H1 (cell line): ENCODE measurements at regions not wholly inside any gene's neighbourhood (a gene's known extent, or its start where the extent isn't known, plus 50 kb on each side); places are given as distances from the start of the nearest gene placed in this dataset.

Experiments used
- CTCF ChIA-PET: fragments of 300-600 bp; sonication (Branson Sonifier 250); formaldehyde crosslinking; loops from one replicate; lab custom pipeline; 2021; ENCODE audit not compliant: partially characterized antibody; lab: Charles Lee
- POLR2A ChIA-PET: fragments of 300-600 bp; sonication (Branson Sonifier 250); formaldehyde crosslinking; loops from one replicate; lab custom pipeline; 2021; ENCODE audit warnings: inconsistent platforms; ENCODE audit not compliant: partially characterized antibody; lab: Charles Lee
- DNase-seq, 2 experiments: peaks; one replicate each; pipeline versions ENCODE4 v3.0.0 to v3.0.0-alpha.2; 2010 to 2022; ENCODE audit warnings: low spot score in 2 of 2, low read depth in 1 of 2, mixed read lengths in 1 of 2
- FAIRE-seq: peaks from 2 replicates; lab custom pipeline; 2011; peaks lifted over from hg19 to GRCh38; lab: Jason Lieb, UNC
- H2AFZ ChIP-seq: 2 replicates; pipeline ENCODE4 v1.8.1; 2012; ENCODE audit warnings: low read length, inconsistent platforms
- H2AK5ac ChIP-seq: 2 replicates; pipeline ENCODE4 v1.6.1; 2013; ENCODE audit warnings: low read depth, low read length
- H2BK120ac ChIP-seq: replicated peaks from 2 replicates; pipeline ENCODE3; 2013; ENCODE audit warnings: low read depth, low read length, inconsistent platforms
- H2BK12ac ChIP-seq: 2 replicates; pipeline ENCODE4 v1.6.1; 2013; ENCODE audit warnings: low read depth, low read length
- H2BK15ac ChIP-seq: 2 replicates; pipeline ENCODE4 v1.6.1; 2013; ENCODE audit warnings: low read length
- H2BK20ac ChIP-seq: 2 replicates; pipeline ENCODE4 v1.6.1; 2013; ENCODE audit warnings: low read length
- H2BK5ac ChIP-seq: 2 replicates; pipeline ENCODE4 v1.6.1; 2013; ENCODE audit warnings: low read depth, low read length
- H3K14ac ChIP-seq: 2 replicates; pipeline ENCODE4 v1.6.1; 2013; ENCODE audit warnings: inconsistent platforms; ENCODE audit not compliant: insufficient read length
- H3K18ac ChIP-seq: 2 replicates; pipeline ENCODE4 v1.6.1; 2013; ENCODE audit warnings: low read length; ENCODE audit errors: extremely low read depth
- H3K23ac ChIP-seq: 2 replicates; pipeline ENCODE4 v1.6.1; 2013; ENCODE audit warnings: inconsistent platforms; ENCODE audit not compliant: insufficient read length
- H3K23me2 ChIP-seq: 2 replicates; pipeline ENCODE4 v1.6.1; 2013; ENCODE audit warnings: low read depth, low read length
- H3K27ac ChIP-seq: 2 replicates; pipeline ENCODE4 v1.6.1; 2011; ENCODE audit warnings: low read depth, low read length, inconsistent platforms
- H3K27me3 ChIP-seq, 4 experiments: replicated peaks in 1 of 4; 1 replicate in 1 of 4; 2 replicates in 3 of 4; pipeline versions ENCODE4 v1.6.1 to v1.8.1; 2011 to 2013; ENCODE audit warnings: low read length in 3 of 4, mild to moderate bottlenecking in 3 of 4, inconsistent platforms in 2 of 4, mixed read lengths in 2 of 4, moderate library complexity in 1 of 4; ENCODE audit not compliant: control insufficient read depth in 3 of 4, insufficient read depth in 3 of 4; ENCODE audit errors: extremely low read depth in 1 of 4
- H3K36me3 ChIP-seq, 4 experiments: 2 replicates each; pipeline versions ENCODE4 v1.6.1 to v1.8.1; 2011 to 2013; ENCODE audit warnings: mild to moderate bottlenecking in 4 of 4, low read length in 3 of 4, moderate library complexity in 2 of 4, control low read depth in 1 of 4, inconsistent platforms in 1 of 4; ENCODE audit not compliant: insufficient read depth in 4 of 4, control insufficient read depth in 2 of 4
- H3K4ac ChIP-seq: replicated peaks from 2 replicates; pipeline ENCODE3; 2013; ENCODE audit warnings: low read length, low read depth, mixed read lengths, inconsistent platforms; ENCODE audit not compliant: insufficient read length
- H3K4me1 ChIP-seq, 4 experiments: replicated peaks in 1 of 4; 1 replicate in 1 of 4; 2 replicates in 3 of 4; pipeline versions ENCODE4 v1.6.1 to v1.8.1; 2011 to 2013; ENCODE audit warnings: low read length in 3 of 4, inconsistent platforms in 2 of 4, mixed read lengths in 1 of 4; ENCODE audit not compliant: insufficient read depth in 4 of 4, control insufficient read depth in 3 of 4
- H3K4me2 ChIP-seq, 2 experiments: 2 replicates each; pipeline versions ENCODE4 v1.6.1 to v1.8.1; 2011 to 2013; ENCODE audit warnings: low read depth in 2 of 2, low read length in 2 of 2, control low read depth in 1 of 2, inconsistent platforms in 1 of 2, mild to moderate bottlenecking in 1 of 2; ENCODE audit not compliant: insufficient read depth in 1 of 2
- H3K4me3 ChIP-seq, 4 experiments: fragments of 200-600, 300-600 bp in 1 of 4; sonication (generic), shearing (Covaris generic), sonication (Bioruptor Twin) in 1 of 4; 2 replicates each; pipeline versions ENCODE4 v1.5.1 to v1.8.1; 2011 to 2016; ENCODE audit warnings: low read length in 4 of 4, low read depth in 3 of 4, control low read depth in 2 of 4, inconsistent platforms in 2 of 4, mild to moderate bottlenecking in 2 of 4, mixed read lengths in 1 of 4, moderate library complexity in 1 of 4; ENCODE audit not compliant: insufficient read depth in 2 of 4; ENCODE audit errors: extremely low read depth in 1 of 4
- H3K56ac ChIP-seq: replicated peaks from 2 replicates; pipeline ENCODE3; 2013; ENCODE audit warnings: low read depth, mild to moderate bottlenecking, mixed read lengths, low read length, inconsistent platforms; ENCODE audit not compliant: insufficient read length
- H3K79me1 ChIP-seq: 2 replicates; pipeline ENCODE4 v1.6.1; 2013; ENCODE audit warnings: low read depth, low read length, control low read depth
- H3K79me2 ChIP-seq, 2 experiments: 2 replicates each; pipeline versions ENCODE4 v1.6.1 to v1.8.1; 2012 to 2013; ENCODE audit warnings: low read length in 2 of 2, mild to moderate bottlenecking in 2 of 2, inconsistent platforms in 1 of 2; ENCODE audit not compliant: insufficient read depth in 2 of 2, control insufficient read depth in 1 of 2
- H3K9ac ChIP-seq, 4 experiments: replicated peaks in 1 of 4; 1 replicate in 1 of 4; 2 replicates in 3 of 4; pipeline versions ENCODE4 v1.6.1 to v1.8.1; 2011 to 2013; ENCODE audit warnings: low read depth in 3 of 4, low read length in 3 of 4, control low read depth in 2 of 4, mild to moderate bottlenecking in 2 of 4, moderate library complexity in 2 of 4, inconsistent platforms in 1 of 4; ENCODE audit errors: extremely low read depth in 1 of 4
- H3K9me3 ChIP-seq, 2 experiments: 2 replicates each; pipeline versions ENCODE4 v1.6.1 to v1.8.1; 2012 to 2013; ENCODE audit warnings: mild to moderate bottlenecking in 2 of 2, moderate library complexity in 2 of 2, control low read depth in 1 of 2, inconsistent platforms in 1 of 2, low read depth in 1 of 2, low read length in 1 of 2, mixed read lengths in 1 of 2; ENCODE audit not compliant: insufficient read depth in 2 of 2
- H4K20me1 ChIP-seq, 2 experiments: replicated peaks in 1 of 2; 2 replicates each; pipeline versions ENCODE3 to v1.8.1; 2011 to 2013; ENCODE audit warnings: inconsistent platforms in 2 of 2, low read length in 2 of 2, mild to moderate bottlenecking in 1 of 2; ENCODE audit not compliant: insufficient read depth in 2 of 2, control insufficient read depth in 1 of 2
- H4K5ac ChIP-seq: 2 replicates; pipeline ENCODE4 v1.6.1; 2013; ENCODE audit warnings: low read length, low read depth, mixed read lengths, inconsistent platforms; ENCODE audit not compliant: insufficient read length
- H4K8ac ChIP-seq: 2 replicates; pipeline ENCODE4 v1.8.0; 2013; ENCODE audit warnings: mild to moderate bottlenecking, moderate library complexity, low read length, inconsistent platforms; ENCODE audit not compliant: insufficient read depth; ENCODE audit errors: extremely low read depth
- H4K91ac ChIP-seq: replicated peaks from 2 replicates; pipeline ENCODE3; 2013; ENCODE audit warnings: low read length, mixed read lengths, inconsistent platforms; ENCODE audit not compliant: insufficient read length
- CHD1 ChIP-seq: IDR thresholded peaks from 2 replicates; pipeline ENCODE4 v1.6.1; 2012; ENCODE audit warnings: low read depth, low read length, improper control_type of control experiment
- CREB1 ChIP-seq: IDR thresholded peaks from 2 replicates; pipeline ENCODE4 v1.6.1; 2012; ENCODE audit warnings: inconsistent platforms
- HDAC6 ChIP-seq: IDR thresholded peaks from one replicate; pipeline ENCODE4 v1.7.1; 2012; ENCODE audit warnings: low read depth, mild to moderate bottlenecking, inconsistent platforms, low read length, moderate library complexity
- JUN ChIP-seq: IDR thresholded peaks from 2 replicates; pipeline ENCODE4 v1.6.1; 2011; ENCODE audit warnings: low read depth, mild to moderate bottlenecking, improper control_type of control experiment, low read length
- KDM1A ChIP-seq: fragments of 200-600, 300-600 bp; sonication (generic); IDR thresholded peaks from 2 replicates; pipeline ENCODE4 v1.7.1; 2016; ENCODE audit warnings: mild to moderate bottlenecking, low read length, borderline replicate concordance
- KDM4A ChIP-seq: IDR thresholded peaks from one replicate; pipeline ENCODE4 v1.7.1; 2012; ENCODE audit warnings: low read depth, mild to moderate bottlenecking, moderate library complexity, low read length, inconsistent platforms; ENCODE audit not compliant: severe bottlenecking
- SP1 ChIP-seq: IDR thresholded peaks from 2 replicates; pipeline ENCODE4 v1.6.1; 2011; ENCODE audit warnings: low read depth, low read length
- TAF7 ChIP-seq: optimal IDR thresholded peaks from 2 replicates; pipeline ENCODE3; 2011; ENCODE audit warnings: low read depth, mild to moderate bottlenecking, inconsistent platforms, low read length, moderate library complexity, borderline replicate concordance
- TEAD4 ChIP-seq: IDR thresholded peaks from 2 replicates; pipeline ENCODE4 v1.6.1; 2012; ENCODE audit warnings: low read depth, low read length, inconsistent platforms, mixed read lengths
- WGBS, 2 experiments: shearing (Covaris generic) in 1 of 2; methylation state at CpG; one replicate each; pipeline versions ENCODE4 v1.1.6 to v1.1.7; 2013 to 2015; ENCODE audit warnings: low lambda C conversion rate in 2 of 2, mixed read lengths in 2 of 2, inconsistent platforms in 1 of 2, low coverage in 1 of 2, missing lambda C conversion rate in 1 of 2; ENCODE audit not compliant: insufficient replicate concordance in 2 of 2, insufficient coverage in 1 of 2, insufficient read length in 1 of 2; ENCODE audit errors: extremely low coverage in 1 of 2, missing lambda C conversion rate in 1 of 2; 5-methylcytosine and 5-hydroxymethylcytosine counted together

DNA sequence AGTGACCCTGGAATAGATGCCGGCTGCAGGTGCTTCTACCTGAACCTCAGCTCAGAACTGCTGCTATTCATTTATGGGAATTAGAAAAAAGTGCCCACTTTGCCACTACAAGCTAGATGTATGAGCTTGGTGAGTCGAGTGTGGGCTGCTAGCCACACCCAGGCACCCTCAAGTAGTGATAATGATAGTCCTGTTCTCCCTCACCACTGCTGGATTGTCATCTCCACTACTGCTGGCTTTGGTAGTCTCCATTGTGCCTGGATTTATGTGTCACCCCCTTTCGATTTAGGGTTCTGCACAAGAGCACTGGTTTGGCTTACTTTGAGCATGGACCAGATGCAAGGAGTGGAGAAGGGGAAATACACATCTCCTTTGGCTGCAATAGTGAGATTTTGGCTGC is 73.0 kb upstream of the N4BP1 start:
- H4K91ac ChIP-seq: no peak overlapping the region
- H3K27me3 ChIP-seq: no peaks in the 10 kb centered on the region
- no peaks in the 10 kb centered on the region for H4K20me1 ChIP-seq
- 76% methylated on average over 3 of the region's 3 CpGs; no CpG with 5 or more reads in 1 of the 2 experiments for WGBS, 2 experiments
- no peak overlapping the region for H2BK5ac ChIP-seq
- H2AK5ac ChIP-seq: no peak overlapping the region
- H2BK12ac ChIP-seq: no peak overlapping the region
- no peaks in the 10 kb centered on the region for H3K36me3 ChIP-seq
- POLR2A ChIA-PET: no interaction called here
- no peak overlapping the region for H3K4ac ChIP-seq
- no peaks in the 10 kb centered on the region for H3K4me1 ChIP-seq
- no peak overlapping the region for H3K4me3 ChIP-seq
- no peaks in the 10 kb centered on the region for H3K9me3 ChIP-seq
- H3K9ac ChIP-seq: no peak overlapping the region
- no peaks in the 10 kb centered on the region; the same call in 1 of the 2 replicates for H3K23me2 ChIP-seq
- FAIRE-seq (no peak), DNase-seq (no peak)
- H2BK120ac ChIP-seq: no peak overlapping the region
- H3K27ac ChIP-seq: no peak overlapping the region
- H3K79me1 ChIP-seq: no peaks in the 10 kb centered on the region
- no peak overlapping the region for H2BK15ac ChIP-seq
- H4K5ac ChIP-seq: no peak overlapping the region
- H3K56ac ChIP-seq: no peak overlapping the region
- no peaks in the 10 kb centered on the region; a peak in 1 of 4 replicates for H3K79me2 ChIP-seq
- CTCF ChIA-PET: no interaction called here
- H3K4me2 ChIP-seq: no peak overlapping the region
- no peak overlapping the region for H2BK20ac ChIP-seq
- H3K14ac ChIP-seq: no peak overlapping the region
- no peak overlapping the region for H4K8ac ChIP-seq
- H3K18ac ChIP-seq: no peak overlapping the region
- TF ChIP-seq CHD1 (no peak), CREB1 (no peak), KDM1A (no peak), JUN (no peak), TEAD4 (no peak), SP1 (no peak), TAF7 (no peak), KDM4A (no peak), HDAC6 (no peak)
- H2AFZ ChIP-seq: no peak overlapping the region
- H3K23ac ChIP-seq: no peak overlapping the region
